GM03348 (cell line): ENCODE measurements at regions not wholly inside any gene's neighbourhood (a gene's known extent, or its start where the extent isn't known, plus 50 kb on each side); places are given as distances from the start of the nearest gene placed in this dataset.
"Not testable (repeated sequence)": the region's sequence is repeated elsewhere in the genome, so short reads cannot be mapped to it uniquely, and the experiment has no call there.

Experiments
- DNase-seq: peaks from one replicate; pipeline ENCODE4 v3.0.0; 2012; ENCODE audit warnings: low spot score

DNA sequence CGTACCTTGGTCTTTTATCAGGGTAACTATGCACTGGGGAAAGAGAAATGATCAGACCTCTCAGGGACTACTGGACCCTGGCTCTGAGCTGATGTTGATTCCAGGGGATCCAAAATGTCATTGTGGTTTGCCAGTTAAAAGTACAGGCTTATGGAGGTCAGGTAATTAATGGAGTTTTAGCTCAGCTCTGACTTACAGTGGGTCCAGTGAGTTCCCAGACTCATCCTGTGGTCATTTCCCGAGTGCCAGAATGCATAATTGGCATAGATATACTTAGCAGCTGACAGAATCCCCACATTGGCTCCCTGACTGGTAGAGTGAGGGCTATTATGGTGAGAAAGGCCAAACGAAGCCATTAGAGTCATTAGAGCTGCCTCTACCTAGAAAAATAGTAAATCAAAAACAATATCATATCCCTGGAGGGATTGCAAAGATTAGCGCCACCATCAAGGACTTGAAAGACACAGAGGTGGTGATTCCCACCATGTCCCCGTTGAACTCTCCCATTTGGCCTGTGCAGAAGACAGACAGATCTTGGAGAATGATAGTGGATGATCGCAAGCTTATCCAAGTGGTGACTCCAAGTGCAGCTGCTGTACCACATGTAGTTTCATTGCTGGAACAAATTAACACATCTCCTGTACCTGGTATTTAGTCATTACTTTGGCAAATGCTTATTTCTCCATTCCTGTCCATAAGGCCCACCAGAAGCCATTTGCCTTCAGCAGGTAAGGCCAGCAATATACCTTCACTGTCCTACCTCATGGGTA is 152.4 kb downstream of the THBS2 start:
- DNase-seq: no peak

DNA sequence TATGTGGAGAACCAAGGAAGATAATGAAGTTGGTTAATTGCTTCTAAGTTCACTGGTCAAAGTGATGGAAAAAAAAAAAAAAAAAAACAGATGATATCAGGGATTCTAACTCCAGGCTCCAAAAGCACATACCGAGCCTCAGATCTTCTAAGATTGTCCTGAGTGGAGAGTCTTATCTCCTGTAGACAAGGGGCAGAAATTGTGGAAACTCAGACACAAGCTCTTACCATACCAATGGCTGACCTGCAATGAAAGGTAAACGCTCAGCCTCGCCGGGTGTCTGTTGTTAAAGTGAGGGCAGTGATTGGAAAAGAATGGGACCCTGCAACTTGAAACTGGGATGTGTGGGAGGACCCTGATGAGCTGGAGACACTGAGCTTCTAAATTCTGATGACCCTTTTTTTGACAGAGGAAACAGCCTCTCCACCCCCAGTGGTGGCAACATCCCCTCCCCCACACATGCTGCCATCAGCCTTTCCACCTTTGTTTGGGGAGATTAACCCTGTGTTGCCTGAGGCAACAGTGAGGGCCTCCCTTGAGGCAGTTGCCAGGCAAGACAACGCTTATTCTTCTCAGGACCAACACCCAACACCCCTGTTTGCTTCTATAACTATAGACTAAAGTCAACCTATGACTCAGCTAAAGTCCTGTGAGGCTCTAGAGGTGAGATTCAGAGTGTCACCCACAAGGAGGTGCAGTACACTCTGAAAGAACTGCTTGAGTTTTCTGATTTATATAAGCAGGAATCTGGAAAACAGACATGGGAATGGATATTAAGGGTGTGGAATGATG is 154.0 kb downstream of the THBS2 start:
- DNase-seq: no peak

DNA sequence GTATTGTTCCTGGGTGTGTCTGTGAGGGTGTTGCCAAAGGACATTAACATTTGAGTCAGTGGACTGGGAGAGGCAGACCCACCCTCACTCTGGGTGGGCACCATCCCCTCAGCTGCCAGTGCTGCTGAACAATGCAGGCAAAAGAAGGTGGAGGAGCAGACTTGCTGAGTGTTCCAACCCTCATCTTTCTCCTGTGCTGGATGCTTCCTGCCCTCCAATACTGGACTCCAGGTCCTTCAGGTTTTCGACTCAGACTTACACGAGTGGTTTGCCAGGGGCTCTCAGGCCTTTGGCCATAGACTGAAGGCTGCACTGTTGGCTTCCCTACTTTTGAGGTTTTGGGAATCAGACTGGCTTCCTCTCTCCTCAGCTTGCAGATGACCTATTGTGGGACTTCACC is 155.0 kb downstream of the THBS2 start:
- DNase-seq: not testable (repeated sequence)

DNA sequence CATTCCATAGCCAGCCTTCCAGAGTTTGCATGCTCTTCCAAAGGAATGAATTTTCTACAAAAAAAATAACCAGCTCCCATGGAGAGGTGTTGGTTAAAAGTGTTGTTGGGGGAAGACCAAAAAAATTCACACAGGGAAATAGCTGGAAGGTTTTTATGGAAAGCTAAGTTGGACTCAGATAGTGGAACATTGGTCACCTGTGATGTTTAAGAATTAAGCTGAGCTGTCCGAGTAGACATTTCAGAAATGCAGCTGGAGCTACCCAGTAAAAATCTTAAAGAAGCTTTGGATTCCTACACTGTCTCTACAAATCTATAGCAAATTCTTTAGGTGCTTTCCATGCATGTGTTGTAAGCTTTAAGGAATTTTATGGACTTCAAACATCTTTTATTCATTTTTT is 155.5 kb downstream of the THBS2 start:
- no peak for DNase-seq

DNA sequence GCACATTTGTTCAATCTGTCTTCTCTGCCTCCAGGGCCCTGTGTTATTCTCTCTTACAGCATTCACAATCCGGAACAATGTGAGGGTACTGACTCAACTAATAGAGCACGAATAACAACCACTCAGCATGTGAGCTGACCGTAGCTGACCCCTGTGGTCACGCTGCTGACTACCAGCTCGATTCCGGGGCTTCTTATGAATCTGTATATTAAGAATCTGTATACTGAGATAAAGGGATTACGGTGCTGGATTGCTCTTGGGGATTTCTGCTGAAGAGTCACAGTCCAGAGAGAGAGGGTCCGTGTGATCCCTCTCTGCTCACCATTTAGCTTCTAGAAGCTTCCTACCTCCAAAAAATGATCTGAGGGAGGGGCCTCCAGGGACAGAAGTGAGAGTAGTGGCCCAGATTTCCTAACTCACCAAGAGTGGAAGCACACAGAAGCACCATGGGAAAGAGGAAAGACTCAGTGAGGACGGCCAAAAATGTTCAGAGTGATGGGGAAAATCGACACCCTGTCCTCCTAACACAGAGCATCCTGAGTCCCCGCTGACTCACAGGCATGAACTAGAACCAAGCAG is 156.2 kb downstream of the THBS2 start:
- no peak for DNase-seq

DNA sequence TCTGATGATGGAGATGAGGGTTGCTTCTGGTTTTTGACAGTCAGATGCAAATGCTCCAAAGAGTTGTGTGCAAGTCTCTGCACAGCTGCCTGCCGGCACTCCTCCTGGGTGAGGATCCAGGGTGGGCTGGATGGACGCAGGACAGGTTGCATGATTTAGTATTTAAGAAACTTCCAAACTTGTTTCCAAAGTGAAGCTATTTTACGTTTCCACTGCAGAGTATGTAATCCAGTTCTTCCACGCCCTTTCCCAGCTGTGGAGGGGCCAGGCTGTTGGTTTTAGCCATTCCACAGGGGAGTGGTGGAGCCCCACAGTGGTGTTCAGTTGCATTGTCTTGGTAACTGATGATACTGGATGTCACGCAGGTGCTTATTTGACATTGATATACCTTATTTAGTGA is 157.3 kb downstream of the THBS2 start:
- no peak for DNase-seq

DNA sequence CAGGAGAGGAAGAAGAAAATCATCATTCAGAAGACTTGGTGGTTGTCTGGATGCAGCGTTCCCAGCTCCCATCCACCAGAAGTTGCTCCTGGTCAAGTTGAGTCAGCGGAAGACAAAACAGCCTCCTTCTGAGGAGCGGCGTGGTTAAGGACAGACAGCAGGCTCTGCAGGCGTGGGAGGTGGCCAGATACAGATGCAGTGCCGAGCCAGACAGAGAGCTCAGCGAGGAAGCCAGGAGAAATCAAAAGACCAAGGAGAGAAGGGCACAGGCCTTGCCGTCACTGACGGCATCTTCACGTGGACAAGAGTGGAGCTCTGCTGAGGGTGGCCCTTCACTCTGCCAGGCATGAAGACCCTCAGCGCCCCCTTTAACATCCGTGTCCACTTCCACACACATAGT is 158.5 kb downstream of the THBS2 start:
- DNase-seq: no peak

DNA sequence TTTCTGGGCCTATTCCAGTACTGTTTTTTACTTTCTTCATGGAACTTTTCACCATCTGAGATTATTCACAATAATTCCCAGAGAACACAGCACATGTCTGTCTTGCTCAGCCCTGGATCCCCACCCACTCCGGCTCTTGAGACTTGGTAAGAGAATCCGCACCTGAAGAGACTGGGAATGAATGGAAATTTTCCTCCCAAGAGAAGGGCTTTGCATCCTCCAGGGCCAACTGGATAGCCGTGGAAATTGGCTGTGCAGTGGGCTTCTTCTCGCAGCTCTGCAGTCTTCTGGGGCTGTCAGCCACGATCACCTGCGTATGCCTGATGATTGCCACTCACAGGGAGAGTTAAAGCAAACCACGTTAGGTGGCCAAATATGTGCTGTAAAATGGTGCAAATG is 159.1 kb downstream of the THBS2 start:
- no peak for DNase-seq

DNA sequence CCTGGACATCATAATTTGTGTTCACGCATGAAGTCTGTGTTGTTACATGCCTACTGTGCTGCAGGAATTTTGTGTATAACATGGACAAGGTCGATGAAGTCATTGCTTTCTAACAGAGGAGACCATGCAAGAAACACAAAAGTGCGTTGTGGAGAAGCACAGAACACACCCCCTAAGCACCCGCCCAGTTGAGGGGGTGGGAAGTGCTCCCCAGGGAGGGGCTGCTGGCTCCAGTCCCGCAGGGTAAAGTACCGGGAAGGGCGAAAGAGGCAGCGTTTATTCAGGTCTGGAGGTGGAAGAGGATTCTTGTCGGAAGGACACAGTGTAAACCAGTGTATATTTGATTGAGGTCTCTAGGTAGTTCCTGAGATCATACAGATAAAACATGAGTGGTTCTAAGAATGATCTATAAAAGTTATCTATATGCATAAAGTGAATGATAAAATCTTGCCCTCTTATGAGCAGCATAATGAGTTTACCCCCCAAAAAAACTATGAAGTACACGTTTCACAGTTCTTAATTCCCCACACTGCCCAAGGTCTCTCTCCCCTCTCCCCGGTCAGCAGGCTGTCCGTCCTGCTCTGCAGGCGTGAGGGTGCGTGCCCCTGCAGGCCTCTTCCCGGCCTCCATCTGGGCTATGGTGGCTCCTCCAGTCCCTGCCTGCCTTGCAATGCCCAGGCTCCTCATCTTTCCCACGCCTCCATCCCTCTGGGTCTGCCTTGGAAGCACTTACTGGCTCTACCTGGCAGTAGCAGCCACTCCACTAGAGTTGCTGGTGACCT is 159.7 kb downstream of the THBS2 start:
- DNase-seq: no peak

DNA sequence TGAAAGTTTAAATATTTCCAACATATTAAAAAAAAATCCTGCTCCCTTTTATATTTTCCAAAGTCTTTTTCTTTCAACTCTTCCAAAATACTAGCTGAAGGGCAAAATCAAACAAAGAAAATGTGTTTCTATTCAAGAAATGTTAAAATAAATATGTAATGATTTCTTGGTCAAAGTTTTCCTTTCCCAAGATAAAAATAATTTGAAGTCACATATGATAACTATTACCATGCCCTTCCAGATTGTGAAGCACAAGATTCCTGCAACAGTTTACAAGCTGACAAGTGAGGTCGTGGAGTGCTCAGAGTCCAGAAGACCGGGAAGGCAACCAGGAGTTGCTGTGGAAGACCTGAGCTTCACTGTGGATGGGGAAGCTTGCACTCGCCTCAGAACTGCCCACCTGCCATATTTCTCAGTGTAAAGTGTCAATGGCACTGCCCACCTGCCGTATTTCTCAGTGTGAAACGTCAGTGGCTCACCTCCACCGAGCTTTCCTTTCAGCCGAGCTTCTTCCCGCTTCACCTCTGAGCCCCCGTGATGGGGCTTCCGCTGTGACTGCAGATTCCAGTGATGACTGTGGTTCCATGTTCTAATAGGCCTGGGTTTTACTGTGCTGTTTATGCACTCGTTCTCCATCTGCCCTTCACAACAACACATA is 160.5 kb downstream of the THBS2 start:
- DNase-seq: no peak

DNA sequence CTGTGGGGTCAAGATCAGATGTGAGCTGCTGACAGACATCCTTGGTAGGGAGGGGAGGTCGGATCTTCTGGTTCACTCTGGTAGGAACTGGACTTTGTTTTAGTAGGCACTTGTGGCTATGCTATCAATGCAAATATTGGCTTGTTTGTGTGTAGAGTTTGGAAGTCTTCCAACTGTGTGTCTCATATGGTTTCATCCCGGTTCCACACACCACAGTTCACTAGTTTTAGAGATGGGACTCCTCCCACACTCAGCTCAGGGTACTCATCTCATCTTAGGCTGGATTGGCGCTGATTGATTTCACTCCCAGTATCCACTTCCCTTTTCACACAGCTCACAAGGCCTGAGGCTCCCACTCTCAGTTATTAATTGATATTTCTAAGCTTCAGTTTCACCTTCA is 161.3 kb downstream of the THBS2 start:
- no peak for DNase-seq

DNA sequence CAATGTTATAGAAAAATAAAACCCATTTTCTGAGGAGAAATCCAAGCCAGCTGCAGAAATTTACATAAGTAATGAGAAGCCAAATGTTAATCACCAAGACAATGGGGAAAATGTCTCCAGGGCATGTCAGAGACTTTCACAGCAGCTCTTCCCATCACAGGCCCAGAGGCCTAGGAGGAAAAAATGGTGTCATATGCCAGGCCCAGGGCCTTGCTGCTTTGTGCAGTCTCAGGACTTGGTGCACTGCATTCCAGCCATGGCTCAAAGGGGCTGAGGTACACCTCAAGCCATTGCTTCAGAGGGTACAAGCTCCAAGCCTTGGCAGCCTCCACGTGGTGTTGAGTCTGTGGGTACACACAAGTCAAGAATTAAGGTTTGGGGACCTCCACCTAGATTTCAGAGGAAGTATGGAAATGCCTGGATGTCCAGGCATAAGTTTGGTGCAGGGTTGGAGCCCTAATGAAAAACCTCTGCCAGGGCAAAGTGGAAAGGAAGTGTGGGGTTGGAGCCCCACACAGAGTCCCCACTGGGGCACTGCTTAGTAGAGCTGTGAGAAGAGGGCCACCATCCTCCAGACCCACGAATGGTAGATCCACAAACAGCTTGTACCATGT is 163.0 kb downstream of the THBS2 start:
- not testable (repeated sequence) for DNase-seq

DNA sequence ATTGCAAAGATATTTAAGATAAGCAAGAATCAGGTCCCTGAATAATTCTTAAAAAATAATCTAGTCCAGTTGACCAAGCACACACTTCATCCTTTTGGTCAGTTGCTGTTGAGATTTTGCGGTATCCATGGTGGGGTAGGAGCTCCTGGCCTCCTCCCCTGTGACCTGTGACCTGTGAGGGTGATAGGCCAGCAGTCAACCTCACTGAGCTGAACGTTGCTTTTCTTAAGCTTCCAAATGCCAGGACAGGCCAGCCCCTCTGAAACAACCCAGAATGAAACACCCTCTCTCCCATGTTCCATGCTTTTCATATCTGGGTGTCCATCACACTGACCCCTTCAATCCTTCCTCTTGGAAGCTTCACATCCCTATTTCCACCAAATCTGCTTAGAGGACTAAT is 164.9 kb downstream of the THBS2 start:
- DNase-seq: no peak

DNA sequence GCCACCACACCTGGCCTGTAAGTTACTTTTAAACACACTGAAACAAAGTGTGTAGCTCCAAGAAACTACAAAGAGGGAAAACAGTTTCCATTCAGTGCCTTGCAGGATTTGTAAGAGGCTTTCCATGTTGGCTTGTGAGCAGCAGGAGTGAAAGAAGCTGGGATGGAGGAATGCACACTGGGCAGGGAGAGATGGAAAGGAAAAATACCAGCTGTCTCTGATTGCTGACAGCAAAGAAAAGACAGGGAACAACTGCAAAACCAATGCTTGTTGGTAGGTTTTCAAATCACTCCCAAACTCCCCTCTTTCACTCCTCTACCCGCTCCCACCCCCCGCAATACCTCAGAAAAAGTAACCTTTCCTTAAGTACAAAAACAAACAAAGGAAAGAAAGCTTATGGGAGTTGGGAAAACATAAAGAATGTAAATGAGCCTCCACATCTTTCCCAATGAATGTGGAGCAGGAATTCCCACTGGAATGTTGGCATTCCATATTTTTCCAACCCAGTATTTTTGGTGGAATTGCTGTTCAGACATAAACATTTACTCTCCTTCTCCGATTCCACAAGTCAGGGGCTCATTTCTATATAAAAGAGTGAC is 166.1 kb downstream of the THBS2 start:
- peak; percentile 48 for DNase-seq

DNA sequence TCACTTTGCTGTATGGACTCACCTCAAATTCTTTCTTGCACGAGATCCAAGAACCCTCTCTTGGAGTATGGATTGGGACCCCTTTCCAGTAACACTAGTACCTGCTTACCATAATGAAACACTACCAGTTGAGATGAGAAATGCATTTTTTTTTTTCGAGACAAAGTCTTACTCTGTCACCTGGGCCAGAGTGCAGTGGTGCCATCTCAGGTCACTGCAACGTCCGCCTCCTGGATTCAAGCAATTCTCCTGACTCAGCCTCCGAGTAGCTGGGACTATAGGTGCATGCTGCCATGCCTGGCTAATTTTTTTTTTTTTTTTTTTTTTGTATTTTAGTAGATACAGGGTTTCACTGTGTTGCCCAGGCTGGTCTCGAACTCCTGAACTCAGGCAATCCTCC is 167.0 kb downstream of the THBS2 start:
- not testable (repeated sequence) for DNase-seq

DNA sequence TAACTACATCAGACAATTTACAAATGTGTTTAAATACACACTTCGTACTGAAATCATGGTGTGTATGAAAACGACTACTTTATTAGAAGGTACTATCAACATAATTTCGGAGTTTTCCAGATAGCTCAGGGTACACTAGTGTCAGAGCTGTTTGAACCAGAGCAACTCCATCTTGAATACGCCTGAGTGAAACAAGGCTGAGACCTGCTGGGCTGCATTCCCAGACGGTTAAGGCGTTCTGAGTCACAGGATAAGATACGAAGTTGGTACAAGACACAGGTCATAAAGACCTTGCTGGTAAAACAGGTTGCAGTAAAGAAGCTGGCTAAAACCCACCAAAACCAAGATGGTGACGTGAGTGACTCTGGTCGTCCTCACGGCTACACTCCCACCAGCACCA is 167.6 kb downstream of the THBS2 start:
- DNase-seq: no peak

DNA sequence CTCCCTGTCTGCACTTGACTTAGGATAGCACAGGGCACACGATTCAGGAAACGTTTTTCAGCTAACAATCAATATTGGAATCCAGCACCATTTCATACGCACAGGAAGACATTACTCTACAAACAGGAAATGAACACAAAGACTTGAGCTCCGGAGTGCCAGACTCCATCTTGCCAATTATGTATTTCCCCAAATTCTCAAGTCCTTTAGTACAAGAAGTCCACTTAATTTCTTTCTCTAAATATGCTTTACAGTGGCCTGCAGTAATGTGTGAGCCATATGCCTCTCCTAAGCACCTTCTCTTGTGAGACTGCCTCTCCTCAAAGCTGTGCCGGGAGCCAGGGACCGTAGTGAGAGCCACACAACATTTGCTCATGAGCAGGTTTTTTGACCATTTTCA is 168.2 kb downstream of the THBS2 start:
- no peak for DNase-seq

DNA sequence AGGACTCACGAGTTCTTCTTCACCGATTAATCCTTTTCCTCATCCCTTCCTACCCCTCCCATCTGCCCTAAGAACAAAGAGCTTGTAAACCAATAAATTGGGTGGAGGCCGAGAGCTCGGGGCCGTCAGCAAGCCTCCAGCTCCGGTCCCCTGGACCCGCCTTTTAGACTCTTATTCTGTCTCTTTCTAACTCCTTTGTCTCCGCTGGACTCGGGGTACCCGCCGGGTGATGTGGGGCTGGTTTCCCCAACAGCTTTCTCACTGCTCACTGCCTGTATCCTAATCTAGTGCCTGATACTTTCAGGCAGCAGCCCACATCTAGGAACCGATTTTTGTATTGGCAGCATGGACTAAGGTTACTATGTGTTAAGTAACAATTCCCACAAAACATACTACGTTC is 169.1 kb downstream of the THBS2 start:
- not testable (repeated sequence) for DNase-seq

DNA sequence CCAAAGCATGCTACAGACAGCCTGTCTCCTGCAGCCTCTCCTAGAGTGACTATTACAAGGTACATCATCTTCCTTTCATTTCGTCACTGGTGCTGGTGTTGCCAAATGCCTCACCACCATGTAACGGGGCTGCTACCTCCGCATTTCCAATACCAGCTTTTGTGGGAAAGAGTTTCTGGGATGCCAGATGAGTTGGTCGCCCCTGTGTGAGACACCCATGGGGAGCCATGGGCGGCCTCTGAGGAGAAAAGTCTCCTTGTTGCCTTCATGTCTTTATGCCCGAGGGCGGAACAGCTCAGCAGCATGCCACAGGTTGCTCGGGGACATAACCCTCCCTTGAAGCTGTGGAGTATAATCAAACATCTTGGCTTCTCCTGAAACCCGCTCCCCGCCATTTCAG is 169.6 kb downstream of the THBS2 start:
- no peak for DNase-seq

DNA sequence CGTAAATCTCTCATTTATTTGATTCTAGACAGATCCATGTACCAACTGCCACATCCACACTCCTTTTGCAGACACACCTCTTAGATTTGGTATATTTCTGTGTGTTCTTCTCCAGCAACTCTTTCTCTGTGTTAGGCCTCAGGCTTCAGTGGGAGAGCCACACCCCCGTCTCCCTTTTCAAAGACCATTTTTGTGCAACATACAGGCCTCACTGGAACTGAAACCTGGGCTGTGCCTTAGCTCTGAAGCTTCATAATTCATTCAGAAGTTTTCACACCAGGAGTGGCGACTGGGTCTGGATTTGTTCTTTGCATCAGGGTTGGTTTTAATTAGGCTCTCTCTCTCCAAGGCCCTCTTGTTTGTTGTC is 170.2 kb downstream of the THBS2 start:
- DNase-seq: no peak

DNA sequence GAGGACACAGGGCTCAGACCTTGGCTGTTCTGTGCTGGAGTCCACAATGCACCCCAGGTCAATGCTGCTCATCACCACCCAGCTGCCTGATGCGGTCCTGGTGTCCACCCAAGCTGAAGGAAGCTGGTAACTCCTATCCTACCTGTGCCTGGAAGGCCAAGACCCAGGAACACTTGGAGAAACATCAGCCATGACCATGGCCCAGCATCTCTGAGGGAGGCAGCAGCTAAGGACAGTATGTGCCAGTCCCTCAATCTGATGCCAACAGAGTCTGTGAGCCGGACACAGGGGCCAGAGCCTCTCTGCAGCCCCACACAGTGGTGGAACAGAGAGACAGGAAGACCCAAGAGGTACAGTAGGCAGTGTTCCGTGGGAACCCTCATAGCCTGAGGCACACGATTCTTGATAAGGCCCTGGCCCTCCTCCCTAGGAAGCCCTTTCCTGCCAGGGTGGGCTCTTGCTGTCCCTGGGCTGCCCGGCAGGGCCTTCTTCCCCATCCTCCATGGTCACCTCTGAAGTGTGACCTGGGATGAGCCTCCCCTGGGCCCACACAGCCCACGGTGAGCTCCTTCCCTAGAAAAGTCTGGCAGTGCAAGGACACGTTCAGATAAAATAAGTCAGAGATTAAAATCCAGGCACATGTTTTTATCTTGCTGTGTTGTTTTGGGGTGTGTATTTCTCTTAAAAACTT is 170.7 kb downstream of the THBS2 start:
- no peak for DNase-seq
